AG04449 (cell line): ENCODE measurements at regions not wholly inside any gene's neighbourhood (a gene's known extent, or its start where the extent isn't known, plus 50 kb on each side); places are given as distances from the start of the nearest gene placed in this dataset.

Experiments
- CTCF ChIA-PET: fragments of 350-600 bp; formaldehyde crosslinking; extraction: SDS; loops from one replicate; lab custom pipeline; 2021; ENCODE audit warnings: antibody characterized with exemption; lab: Yijun Ruan, JAX
- POLR2A ChIA-PET: fragments of 400-600, 350-600 bp; formaldehyde crosslinking; extraction: SDS; loops from one replicate; lab custom pipeline; 2020; ENCODE audit warnings: antibody characterized with exemption, inconsistent platforms; lab: Yijun Ruan, JAX
- DNase-seq: peaks from one replicate; pipeline ENCODE4 v3.0.0-alpha.2; 2010; ENCODE audit warnings: low read depth, low spot score
- H3K4me3 ChIP-seq: 2 replicates; pipeline ENCODE4 v1.5.1; 2011; ENCODE audit warnings: low read depth, mild to moderate bottlenecking, control low read depth, low read length
- TF ChIP-seq, protein P1 (sequence below): IDR thresholded peaks from one replicate; pipeline ENCODE4 v1.5.1; 2011; ENCODE audit warnings: mild to moderate bottlenecking, moderate library complexity, low read length, control low read depth, inconsistent platforms; ENCODE audit not compliant: insufficient read depth; ENCODE audit errors: missing control alignments

GRCh38 chr2:56693501-56693900 lies 509.7 kb downstream of the CCDC85A start:
- H3K4me3 ChIP-seq, result no peak overlapping the region
- POLR2A ChIA-PET, result no interaction called here
- TF ChIP-seq, protein P1, sequence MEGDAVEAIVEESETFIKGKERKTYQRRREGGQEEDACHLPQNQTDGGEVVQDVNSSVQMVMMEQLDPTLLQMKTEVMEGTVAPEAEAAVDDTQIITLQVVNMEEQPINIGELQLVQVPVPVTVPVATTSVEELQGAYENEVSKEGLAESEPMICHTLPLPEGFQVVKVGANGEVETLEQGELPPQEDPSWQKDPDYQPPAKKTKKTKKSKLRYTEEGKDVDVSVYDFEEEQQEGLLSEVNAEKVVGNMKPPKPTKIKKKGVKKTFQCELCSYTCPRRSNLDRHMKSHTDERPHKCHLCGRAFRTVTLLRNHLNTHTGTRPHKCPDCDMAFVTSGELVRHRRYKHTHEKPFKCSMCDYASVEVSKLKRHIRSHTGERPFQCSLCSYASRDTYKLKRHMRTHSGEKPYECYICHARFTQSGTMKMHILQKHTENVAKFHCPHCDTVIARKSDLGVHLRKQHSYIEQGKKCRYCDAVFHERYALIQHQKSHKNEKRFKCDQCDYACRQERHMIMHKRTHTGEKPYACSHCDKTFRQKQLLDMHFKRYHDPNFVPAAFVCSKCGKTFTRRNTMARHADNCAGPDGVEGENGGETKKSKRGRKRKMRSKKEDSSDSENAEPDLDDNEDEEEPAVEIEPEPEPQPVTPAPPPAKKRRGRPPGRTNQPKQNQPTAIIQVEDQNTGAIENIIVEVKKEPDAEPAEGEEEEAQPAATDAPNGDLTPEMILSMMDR, result no peak
- CTCF ChIA-PET, result no interaction called here
- DNase-seq, result no peak

GRCh38 chr2:56703001-56703400 lies 519.2 kb downstream of the CCDC85A start:
- ChIA-PET POLR2A (no interaction called here), CTCF (no interaction called here)
- no peak overlapping the region for H3K4me3 ChIP-seq
- TF ChIP-seq, protein P1, result no peak
- DNase-seq, result no peak

DNA sequence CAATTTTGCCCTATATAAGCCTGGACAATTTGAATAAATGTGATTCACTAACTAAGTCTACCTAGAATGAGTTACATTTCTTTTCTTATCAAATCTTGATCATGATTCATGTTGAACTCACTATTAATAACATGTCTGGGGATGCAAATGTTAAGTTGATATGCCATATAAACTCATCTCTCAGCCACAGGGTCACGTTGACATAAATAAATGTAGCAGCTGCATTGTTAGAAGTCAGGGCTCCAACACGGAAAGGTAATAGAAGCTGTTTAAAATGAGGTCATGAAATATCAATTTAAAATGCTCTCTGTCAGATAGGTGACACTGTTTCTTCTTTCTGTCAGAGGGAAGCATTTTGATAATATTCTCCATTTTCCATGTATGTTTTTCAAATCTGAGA lies 521.9 kb downstream of the CCDC85A start:
- no peak overlapping the region for H3K4me3 ChIP-seq
- ChIA-PET CTCF (no interaction called here), POLR2A (no interaction called here)
- DNase-seq, result no peak
- TF ChIP-seq, protein P1, result no peak

DNA sequence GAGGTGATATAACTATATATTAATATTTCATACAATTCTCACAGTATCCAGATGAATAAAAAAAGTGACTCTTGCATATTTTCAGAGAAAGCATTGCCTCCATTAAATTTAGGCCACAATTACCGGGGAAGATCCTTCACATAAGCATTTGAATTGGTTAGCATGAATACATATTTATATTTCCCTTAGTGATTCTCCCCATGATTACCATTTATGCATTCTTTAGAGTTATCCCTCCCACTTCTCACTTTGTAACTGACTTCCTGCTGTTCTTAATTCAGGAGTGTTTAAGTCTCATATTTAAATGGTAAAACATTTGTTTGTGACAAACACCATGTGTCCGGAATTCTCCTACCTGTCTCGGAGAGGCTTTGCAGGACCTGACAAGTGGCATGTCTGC lies 523.4 kb downstream of the CCDC85A start:
- ChIA-PET CTCF (no interaction called here), POLR2A (no interaction called here)
- H3K4me3 ChIP-seq, result no peak overlapping the region
- no peak for DNase-seq
- TF ChIP-seq, protein P1, result no peak

- DNase-seq, result no peak
- CTCF ChIA-PET, result no interaction called here
- TF ChIP-seq, protein P1, result no peak
- POLR2A ChIA-PET, result no interaction called here
- no peak overlapping the region for H3K4me3 ChIP-seq
These were observed 523.9 kb downstream of the CCDC85A start for GRCh38 chr2:56707650-56708049.

DNA sequence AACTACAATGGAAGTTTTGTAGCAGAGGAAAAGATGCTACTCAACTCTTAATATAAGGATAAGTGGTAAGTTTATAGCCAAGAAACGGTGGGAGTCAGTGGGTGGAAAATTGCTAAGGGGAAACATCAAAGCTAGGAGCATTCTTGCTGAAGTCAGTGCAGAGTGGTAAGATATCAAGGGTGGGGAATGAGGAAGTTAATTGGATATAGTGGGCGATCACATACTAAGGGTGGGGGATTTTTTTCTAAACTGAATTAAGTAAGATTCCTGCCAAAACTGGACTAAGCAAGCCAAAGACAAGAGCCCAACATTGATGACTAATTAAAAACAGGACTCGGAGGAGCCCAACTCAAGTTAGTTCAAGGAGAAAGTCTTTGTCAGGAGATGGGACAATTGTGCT lies 525.4 kb downstream of the CCDC85A start:
- H3K4me3 ChIP-seq, result no peak overlapping the region
- ChIA-PET CTCF (no interaction called here), POLR2A (no interaction called here)
- TF ChIP-seq, protein P1, result no peak
- no peak for DNase-seq
